GM21390 (cell line): ENCODE measurements at regions not wholly inside any gene's neighbourhood (a gene's known extent, or its start where the extent isn't known, plus 50 kb on each side); places are given as distances from the start of the nearest gene placed in this dataset.
A peak's percentile ranks its signal among the peaks of the same experiment; 100 is the strongest.

Source experiments
- ATAC-seq: cut with Tn5 transposase; IDR thresholded peaks from one replicate; pipeline ENCODE4 v1.9.1; 2021; ENCODE audit not compliant: unreplicated experiment

- no peak for ATAC-seq
These were observed 51.9 kb upstream of the LRRK2 start for GRCh38 chr12:40172879-40173278.

DNA sequence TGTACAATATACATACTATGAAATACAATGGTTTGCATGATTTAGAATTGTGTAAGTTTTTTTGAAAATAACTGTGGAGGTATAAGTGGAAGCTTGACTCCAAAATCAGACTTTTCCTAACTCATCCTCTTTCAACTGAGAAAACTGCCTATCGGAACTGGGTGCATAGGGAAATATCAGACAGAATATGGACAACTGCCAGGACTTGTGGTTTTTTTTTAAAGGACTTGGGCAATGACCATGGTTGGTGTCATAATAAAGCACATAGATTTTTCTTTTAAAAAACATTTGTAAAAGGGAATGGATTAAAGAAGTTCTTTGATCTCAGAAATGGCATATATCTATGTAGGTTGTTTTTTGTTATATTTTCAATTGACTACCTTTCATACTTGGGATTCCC is 53.3 kb upstream of the LRRK2 start:
- ATAC-seq, result no peak

DNA sequence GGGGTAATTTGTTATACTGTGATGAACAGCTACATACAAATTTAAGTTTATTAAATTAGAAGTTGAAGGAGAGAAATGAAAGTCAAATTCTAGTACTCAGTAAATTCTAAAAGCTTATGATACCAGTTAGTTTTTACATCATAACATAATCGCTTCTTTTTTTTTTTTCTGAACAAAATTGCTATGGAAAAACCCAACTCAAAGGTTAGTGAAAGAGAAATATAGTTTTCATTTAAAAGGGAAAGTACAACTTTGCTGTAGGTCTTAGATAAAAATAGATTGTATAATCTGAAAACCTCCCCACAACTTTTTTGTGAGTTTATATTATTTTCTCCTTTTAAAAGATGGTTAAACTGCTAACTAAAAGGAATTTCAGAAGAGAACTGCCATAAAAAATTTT is 53.7 kb upstream of the LRRK2 start:
- no peak for ATAC-seq

- no peak for ATAC-seq
These were observed 54.2 kb upstream of the LRRK2 start for GRCh38 chr12:40170593-40170992.

DNA sequence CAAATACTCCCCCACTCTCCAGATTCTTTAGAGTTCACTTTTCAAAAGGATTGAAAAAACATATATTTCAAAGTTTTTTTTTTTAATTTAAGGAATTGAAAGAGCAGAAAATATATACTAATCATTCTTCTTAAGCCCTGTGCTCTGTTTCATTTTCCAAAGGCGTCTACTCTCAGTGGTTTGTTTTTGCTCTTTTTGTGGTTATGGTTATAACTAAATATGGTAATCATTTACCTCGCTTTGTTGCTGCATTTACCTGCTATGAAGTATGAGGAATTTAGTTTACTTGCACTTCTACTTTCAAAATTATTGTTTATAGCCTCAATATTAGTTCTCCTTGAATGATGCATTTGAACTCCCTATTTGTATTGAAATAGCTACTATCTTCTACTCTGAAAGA is 55.9 kb upstream of the LRRK2 start:
- ATAC-seq, result peak; percentile 95

- peak; percentile 22 for ATAC-seq
These were observed 56.4 kb upstream of the LRRK2 start for GRCh38 chr12:40168419-40168818.

GRCh38 chr12:40168001-40168400 is 56.8 kb upstream of the LRRK2 start:
- peak; percentile 64 for ATAC-seq

DNA sequence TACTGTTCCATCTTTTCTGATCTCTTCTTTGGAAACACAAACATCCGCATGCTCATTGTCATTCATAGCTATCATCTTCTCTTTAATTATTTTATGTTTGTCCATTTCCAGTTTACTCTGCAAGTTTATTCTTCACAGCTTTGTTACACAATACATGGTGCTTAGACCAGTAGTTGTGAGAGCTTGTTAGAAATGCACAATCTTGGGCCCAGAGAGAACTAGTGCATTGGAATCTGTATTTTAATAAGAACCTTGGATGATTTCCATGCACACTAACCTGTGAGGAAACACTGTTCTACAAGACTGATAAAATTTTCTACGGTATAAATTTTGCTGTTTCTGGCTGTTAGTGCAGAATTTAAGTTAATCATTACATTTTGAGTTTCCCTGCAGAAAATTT is 59.3 kb upstream of the SLC2A13 start:
- no peak for ATAC-seq

GRCh38 chr12:40164034-40164433 is 58.2 kb upstream of the SLC2A13 start:
- no peak for ATAC-seq

- ATAC-seq, result no peak
These were observed 56.2 kb upstream of the SLC2A13 start for GRCh38 chr12:40162033-40162432.

DNA sequence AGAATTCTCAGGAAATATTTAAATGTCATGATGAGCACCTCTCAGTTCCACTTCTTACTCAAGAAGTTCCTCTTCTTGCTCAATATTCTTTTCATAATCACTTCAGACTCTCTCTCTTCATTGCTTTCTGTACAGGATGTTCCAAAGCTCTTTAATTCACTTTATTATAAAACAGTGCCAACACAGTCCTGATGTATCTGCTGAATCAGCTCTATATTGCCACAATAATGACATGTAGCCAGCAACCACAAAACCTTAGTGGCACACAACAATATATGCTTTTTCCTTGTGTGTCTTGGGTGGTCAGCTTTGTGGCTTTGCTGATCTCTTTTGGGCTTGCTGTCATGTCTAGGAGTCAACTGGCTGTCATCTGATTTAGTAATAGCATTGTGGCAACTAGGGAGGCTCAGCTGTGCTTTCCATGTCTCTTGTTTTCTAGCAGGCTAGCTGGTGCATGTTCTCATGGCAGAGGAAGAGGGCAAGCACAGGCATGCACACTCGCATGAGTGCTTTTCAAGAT is 52.8 kb upstream of the SLC2A13 start:
- peak; percentile 53 for ATAC-seq

DNA sequence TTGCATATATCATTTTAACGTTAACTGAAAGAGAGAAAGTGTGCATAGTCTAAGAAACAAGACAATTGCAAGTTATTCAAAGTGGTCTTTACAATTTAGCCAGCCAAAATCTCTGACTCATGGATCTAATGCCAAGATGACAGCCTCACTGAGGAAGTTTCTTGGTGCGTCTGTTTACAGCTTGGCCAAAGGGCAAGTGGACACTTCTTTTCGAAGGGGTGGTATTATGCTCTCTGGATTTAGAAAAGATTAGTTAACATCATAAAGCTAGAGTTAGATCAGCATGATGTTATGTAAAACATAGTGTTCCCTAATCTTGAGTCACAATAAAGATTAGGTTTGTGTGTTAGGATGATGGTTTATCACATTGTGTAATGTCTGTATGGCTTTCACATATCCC is 51.5 kb upstream of the SLC2A13 start:
- ATAC-seq, result no peak

DNA sequence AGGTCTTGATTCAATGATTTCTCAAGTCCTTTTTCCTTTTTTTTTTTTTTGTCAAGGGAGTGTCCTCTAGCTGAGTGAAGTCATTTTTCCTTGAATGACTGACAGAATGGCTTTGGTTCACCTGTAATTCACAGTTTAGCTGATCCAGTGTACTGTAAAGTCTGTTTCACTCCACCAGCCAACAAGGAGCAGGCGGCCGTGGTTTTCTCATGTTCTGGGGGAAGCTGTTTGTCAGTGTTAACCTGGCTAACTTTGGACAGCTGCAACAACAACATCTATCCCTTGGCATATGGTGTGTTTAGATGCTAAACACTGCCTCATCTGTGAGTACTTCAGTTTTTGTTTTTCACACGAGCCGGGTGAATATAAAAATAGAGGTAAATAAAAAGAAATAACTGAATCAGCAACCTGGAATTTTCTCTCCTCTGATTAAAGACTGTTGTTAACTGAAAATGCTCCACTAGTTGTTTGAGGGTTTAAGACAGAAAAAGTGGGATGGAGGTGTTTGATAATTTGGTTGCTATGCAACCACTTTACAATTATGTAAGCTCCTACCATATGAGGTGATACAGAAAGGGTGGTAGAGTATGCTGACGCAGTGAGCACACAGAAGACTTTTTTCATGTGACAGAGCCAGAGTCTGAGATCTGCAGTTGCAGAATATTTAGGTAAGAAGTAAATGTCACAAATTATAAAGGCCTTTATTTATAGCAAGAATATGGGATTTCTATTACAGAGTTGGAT is 50.3 kb upstream of the SLC2A13 start:
- ATAC-seq, result peak; percentile 32
